Erythroblast (primary cell): ENCODE measurements at regions not wholly inside any gene's neighbourhood (a gene's known extent, or its start where the extent isn't known, plus 50 kb on each side); places are given as distances from the start of the nearest gene placed in this dataset.

Experiments
- GATA1 ChIP-seq: IDR thresholded peaks from 2 replicates; pipeline ENCODE4 v1.6.1; 2011; ENCODE audit warnings: low read depth, mild to moderate bottlenecking, control low read depth, low read length, moderate library complexity
- POLR2A ChIP-seq: IDR thresholded peaks from 2 replicates; pipeline ENCODE4 v1.6.1; 2011; ENCODE audit warnings: mild to moderate bottlenecking, low read length

GRCh38 chr14:22184830-22185168 lies 404.2 kb downstream of the DAD1 start:
- TF ChIP-seq POLR2A: no peak
- TF ChIP-seq GATA1: no peak
